ENCODE measurements at regions not wholly inside any gene's neighbourhood (a gene's known extent, or its start where the extent isn't known, plus 50 kb on each side); places are given as distances from the start of the nearest gene placed in this dataset.

DNA sequence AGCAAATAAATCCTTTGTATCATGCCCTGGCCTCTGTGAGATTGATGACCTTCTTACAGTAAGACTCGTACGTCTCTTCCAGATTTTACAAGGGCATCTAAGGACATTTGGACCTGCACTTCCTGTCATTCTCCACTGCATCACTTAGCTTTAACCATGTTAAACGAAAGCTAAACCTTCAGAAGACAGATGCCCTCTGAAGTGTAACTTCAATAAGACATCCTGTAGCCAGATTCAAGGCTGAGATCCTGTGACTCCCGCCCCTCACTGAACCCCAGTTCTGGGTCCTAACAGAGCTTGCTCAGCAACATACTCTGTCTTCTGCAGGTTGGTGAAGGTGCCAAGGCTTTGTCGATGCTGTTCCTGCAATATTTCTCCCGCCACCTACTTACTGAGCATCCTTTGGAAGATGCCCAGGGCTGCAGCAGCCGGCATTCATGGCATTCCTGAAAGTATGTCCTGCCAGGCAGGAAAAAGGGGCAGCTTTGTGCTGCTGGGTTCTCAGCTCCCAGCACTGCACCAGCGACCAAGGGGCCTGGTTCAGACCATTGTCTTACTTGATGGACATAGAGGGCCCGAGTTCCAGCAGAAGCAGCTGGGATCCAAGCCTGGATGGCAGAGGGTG lies 131.1 kb downstream of the AXIN2 start:
- H3K4me3 ChIP-seq: no peak overlapping the region
- H3K27ac ChIP-seq: no peak overlapping the region
- TF ChIP-seq, protein P1, sequence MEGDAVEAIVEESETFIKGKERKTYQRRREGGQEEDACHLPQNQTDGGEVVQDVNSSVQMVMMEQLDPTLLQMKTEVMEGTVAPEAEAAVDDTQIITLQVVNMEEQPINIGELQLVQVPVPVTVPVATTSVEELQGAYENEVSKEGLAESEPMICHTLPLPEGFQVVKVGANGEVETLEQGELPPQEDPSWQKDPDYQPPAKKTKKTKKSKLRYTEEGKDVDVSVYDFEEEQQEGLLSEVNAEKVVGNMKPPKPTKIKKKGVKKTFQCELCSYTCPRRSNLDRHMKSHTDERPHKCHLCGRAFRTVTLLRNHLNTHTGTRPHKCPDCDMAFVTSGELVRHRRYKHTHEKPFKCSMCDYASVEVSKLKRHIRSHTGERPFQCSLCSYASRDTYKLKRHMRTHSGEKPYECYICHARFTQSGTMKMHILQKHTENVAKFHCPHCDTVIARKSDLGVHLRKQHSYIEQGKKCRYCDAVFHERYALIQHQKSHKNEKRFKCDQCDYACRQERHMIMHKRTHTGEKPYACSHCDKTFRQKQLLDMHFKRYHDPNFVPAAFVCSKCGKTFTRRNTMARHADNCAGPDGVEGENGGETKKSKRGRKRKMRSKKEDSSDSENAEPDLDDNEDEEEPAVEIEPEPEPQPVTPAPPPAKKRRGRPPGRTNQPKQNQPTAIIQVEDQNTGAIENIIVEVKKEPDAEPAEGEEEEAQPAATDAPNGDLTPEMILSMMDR (IDR thresholded peaks at IDR 0.05): no peak
- DNase-seq (ENCODE audit: low spot score): no peak

GRCh38 chr17:65423346-65424140 lies 137.9 kb downstream of the AXIN2 start:
- Histone ChIP-seq H3K4me3 (no peak overlapping the region), H3K27ac (no peak overlapping the region)
- TF ChIP-seq, protein P1 (IDR thresholded peaks at IDR 0.05): no peak
- DNase-seq (ENCODE audit: low spot score): no peak

DNA sequence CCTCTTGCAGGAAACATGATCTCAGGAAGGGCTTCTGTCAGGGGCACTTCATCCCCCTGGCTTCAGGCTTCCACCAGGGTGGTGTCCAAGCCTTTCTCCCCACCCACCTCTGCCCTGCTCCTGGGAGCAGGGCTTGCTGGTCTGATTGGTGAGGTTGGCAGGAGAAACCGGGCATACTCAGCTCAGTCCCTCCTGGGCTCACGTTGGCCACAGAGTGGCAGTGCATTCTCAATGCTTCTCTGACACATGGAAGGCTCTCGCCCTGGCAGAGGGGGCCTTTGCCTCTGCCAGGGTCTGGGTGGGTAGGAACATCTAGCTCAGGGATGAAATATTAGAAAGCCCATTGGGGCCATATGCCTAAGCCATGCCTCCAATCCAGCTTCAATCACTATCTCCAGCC lies 142.8 kb downstream of the AXIN2 start:
- TF ChIP-seq, protein P1 (IDR thresholded peaks at IDR 0.05): no peak
- H3K4me3 ChIP-seq: no peak overlapping the region
- DNase-seq (ENCODE audit: low spot score): no peak
- H3K27ac ChIP-seq: no peak overlapping the region

- TF ChIP-seq, protein P1 (IDR thresholded peaks at IDR 0.05): no peak
- H3K4me3 ChIP-seq: no peak overlapping the region
Measured at GRCh38 chr17:65417406-65418221, 143.8 kb downstream of the AXIN2 start.

DNA sequence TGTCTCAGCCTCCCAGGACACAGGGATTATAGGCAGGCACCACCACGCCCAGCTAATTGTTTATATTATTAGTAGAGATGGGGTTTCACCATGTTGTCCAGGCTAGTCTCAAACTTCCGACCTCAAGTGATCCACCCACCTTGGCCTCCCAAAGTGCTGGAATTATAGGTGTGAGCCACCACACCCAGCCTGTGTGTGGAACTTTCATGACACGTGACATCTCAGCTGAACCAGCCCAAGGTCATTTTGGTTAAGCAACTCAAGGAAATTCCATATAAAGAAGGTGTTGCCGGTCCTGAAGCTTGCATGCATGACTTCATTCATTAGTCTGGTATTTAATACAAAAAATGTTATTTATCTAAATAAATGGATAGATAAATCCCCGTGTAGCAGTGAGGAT lies 145.5 kb downstream of the AXIN2 start:
- DNase-seq (ENCODE audit: low spot score): no peak
- H3K4me3 ChIP-seq: no peak overlapping the region
- H3K27ac ChIP-seq: no peak overlapping the region
- TF ChIP-seq, protein P1 (IDR thresholded peaks at IDR 0.05): no peak

More at GRCh38 chr17:65417406-65418221, 143.8 kb downstream of the AXIN2 start:
- DNase-seq (ENCODE audit: low spot score): no peak
- H3K27ac ChIP-seq: no peak overlapping the region

DNA sequence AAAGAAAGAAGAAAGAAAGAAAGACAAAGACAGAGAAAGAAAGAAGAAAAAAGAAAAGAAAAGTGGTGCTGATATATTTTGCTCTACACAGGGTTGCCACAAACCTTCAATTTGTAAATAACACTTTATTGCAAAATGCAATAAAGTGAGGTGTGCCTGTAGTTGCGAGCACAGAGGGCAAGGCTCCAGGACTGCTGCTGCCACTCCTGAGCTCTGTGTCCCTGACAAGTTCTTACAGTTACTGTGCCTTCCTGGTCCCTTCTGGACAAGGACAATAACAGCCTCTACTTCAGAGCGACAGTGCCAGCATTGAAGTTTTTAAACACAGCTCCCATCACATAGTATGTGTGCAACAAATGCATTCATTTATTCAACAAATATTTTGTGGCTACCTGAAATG lies 148.1 kb downstream of the AXIN2 start:
- TF ChIP-seq, protein P1 (IDR thresholded peaks at IDR 0.05): no peak
- DNase-seq (ENCODE audit: low spot score): no peak

More for the DNA sequence above, 148.1 kb downstream of the AXIN2 start:
- Histone ChIP-seq H3K27ac (no peak overlapping the region), H3K4me3 (no peak overlapping the region)
